ENCODE measurements at regions not wholly inside any gene's neighbourhood (a gene's known extent, or its start where the extent isn't known, plus 50 kb on each side); places are given as distances from the start of the nearest gene placed in this dataset.

- H3K4me1 ChIP-seq, result no peaks in the 10 kb centered on the region
- no peaks in the 10 kb centered on the region for H3K36me3 ChIP-seq (ENCODE audit: insufficient read depth in 1 of 2, low read depth in 1 of 2)
- TF ChIP-seq, protein P1, sequence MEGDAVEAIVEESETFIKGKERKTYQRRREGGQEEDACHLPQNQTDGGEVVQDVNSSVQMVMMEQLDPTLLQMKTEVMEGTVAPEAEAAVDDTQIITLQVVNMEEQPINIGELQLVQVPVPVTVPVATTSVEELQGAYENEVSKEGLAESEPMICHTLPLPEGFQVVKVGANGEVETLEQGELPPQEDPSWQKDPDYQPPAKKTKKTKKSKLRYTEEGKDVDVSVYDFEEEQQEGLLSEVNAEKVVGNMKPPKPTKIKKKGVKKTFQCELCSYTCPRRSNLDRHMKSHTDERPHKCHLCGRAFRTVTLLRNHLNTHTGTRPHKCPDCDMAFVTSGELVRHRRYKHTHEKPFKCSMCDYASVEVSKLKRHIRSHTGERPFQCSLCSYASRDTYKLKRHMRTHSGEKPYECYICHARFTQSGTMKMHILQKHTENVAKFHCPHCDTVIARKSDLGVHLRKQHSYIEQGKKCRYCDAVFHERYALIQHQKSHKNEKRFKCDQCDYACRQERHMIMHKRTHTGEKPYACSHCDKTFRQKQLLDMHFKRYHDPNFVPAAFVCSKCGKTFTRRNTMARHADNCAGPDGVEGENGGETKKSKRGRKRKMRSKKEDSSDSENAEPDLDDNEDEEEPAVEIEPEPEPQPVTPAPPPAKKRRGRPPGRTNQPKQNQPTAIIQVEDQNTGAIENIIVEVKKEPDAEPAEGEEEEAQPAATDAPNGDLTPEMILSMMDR (IDR thresholded peaks at IDR 0.05), result no peak
- no peak for ATAC-seq
- H3K27me3 ChIP-seq (ENCODE audit: insufficient read depth in 3 of 3, low read length in 2 of 3), result no peaks in the 10 kb centered on the region
- DNase-seq, result no peak
- H3K4me3 ChIP-seq, result no peak overlapping the region
- H3K9me3 ChIP-seq, result no peaks in the 10 kb centered on the region
- intact Hi-C loops (cut with DNase I), result no loop called here
- H3K27ac ChIP-seq, result no peak overlapping the region
- 83 to 91% (median 88%) methylated on average over 3 of the region's 3 CpGs for WGBS, 3 donors
Observed at GRCh38 chr2:122528061-122528460, 772.6 kb downstream of the TSN start.

DNA sequence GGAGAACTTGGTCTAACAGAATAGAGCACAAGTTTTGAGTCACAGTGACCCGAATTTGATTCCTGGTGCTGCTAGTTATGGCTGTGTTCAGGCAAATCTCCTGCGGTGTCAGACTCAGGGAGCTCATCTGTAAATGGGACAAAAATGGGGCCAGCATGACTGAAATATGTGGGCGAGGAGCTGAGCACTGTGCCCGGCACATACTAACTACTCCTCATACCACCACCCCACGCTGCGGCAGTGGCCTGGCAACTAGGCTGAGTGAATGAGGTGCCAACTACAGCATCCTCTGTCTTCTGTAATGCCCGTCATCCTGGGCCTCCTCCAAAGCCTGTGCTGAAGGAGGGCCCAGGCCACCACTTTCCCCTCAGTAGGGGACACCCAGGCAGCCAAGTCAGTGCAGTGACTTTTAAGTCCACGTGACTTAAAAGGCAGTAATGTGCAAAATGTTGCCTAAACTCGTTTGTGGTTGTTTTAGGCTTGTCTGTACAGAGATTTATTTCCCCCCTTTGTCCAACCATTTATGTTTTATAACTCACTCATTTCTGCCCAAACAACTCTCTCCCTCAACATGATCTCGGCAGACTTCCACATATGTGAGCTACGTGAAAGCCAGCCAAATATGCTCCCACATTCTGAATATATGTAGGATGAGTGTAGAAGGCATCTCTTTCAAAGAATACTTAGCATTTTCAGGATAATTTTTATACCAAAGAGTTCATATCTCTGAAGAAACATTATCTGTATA lies 773.7 kb downstream of the TSN start:
- Histone ChIP-seq H3K27ac (no peak overlapping the region), H3K4me1 (no peaks in the 10 kb centered on the region), H3K36me3 (ENCODE audit: insufficient read depth in 1 of 2, low read depth in 1 of 2) (no peaks in the 10 kb centered on the region), H3K9me3 (no peaks in the 10 kb centered on the region), H3K4me3 (no peak overlapping the region), H3K27me3 (ENCODE audit: insufficient read depth in 3 of 3, low read length in 2 of 3) (no peaks in the 10 kb centered on the region)
- intact Hi-C loops (cut with DNase I), result no loop called here
- TF ChIP-seq, protein P1 (IDR thresholded peaks at IDR 0.05), result no peak
- 81 to 87% (median 84%) methylated on average over 11 of the region's 11 CpGs for WGBS, 3 donors
- DNase-seq, result no peak
- no peak for ATAC-seq

DNA sequence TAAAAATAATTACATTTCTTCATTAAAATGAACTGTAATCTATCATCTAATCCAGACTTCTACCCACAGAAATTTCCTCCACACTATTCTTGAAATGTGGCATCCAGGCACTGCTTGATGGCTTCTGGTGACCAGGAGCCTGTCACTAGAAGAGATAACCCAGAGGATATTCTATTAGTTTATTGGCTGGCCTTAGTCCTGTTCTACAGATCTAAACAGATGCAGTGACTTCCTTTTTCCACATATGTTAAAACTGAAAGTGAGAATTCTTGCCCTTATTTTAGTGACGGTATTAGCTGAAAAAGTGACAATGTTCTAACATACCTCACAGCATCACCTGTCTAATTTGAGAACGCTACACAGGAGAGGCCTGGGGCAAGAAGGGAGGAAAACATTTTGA lies 775.4 kb downstream of the TSN start:
- no peaks in the 10 kb centered on the region for H3K36me3 ChIP-seq (ENCODE audit: insufficient read depth in 1 of 2, low read depth in 1 of 2)
- intact Hi-C loops (cut with DNase I), result no loop called here
- TF ChIP-seq, protein P1 (IDR thresholded peaks at IDR 0.05), result no peak
- no peak overlapping the region for H3K4me3 ChIP-seq
- WGBS, 3 donors, result 61 to 67% (median 66%) methylated on average over 2 of the region's 2 CpGs
- H3K4me1 ChIP-seq, result no peaks in the 10 kb centered on the region
- no peak overlapping the region for H3K27ac ChIP-seq
- DNase-seq (no peak), ATAC-seq (no peak)
- no peaks in the 10 kb centered on the region for H3K9me3 ChIP-seq
- H3K27me3 ChIP-seq (ENCODE audit: insufficient read depth in 3 of 3, low read length in 2 of 3), result no peaks in the 10 kb centered on the region

DNA sequence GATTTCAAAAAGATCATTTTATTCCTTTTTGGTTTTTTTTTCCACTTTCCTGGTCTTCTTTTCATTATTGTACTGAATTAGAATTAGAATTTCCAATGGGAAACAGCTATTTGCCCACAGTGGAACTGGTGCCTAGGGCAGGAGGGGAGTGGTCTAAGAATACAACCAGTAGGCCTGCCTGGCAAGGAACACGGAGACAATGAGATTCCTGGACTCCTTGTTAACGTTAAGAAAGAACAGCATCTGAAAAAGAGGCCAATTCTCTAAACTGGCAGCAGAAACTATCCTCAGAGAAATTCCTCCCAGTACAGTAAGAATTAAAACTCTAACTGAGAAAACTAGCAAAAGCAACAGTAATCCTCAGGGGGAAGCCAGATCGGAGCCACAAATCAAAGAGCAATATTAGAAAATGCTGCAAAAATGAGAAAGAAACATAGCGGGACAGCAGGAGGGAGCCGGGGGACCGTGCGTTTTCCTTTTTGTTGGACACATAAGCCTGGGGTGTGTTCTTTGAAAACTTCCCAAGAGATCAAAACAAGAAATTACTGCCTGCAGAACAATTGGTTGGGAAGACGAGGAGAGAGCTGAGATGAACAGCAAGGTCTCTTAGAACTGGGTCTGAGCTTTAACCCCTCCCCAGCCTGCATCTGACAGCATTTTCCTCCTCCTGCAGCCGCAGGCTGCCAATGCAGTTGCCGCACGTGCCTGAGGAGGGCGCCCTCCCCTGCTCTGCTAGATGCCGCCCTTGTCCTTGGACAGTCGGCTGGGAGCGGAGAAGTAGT lies 776.0 kb downstream of the TSN start:
- Histone ChIP-seq H3K27me3 (ENCODE audit: insufficient read depth in 3 of 3, low read length in 2 of 3) (no peaks in the 10 kb centered on the region), H3K4me3 (no peak overlapping the region), H3K9me3 (no peaks in the 10 kb centered on the region), H3K27ac (no peak overlapping the region), H3K4me1 (no peaks in the 10 kb centered on the region), H3K36me3 (ENCODE audit: insufficient read depth in 1 of 2, low read depth in 1 of 2) (no peaks in the 10 kb centered on the region)
- TF ChIP-seq, protein P1 (IDR thresholded peaks at IDR 0.05), result peak; percentile 4
- DNase-seq (peak in 1 of 2 donors; percentile 35), ATAC-seq (no peak)
- 57 to 62% (median 58%) methylated on average over 15 of the region's 15 CpGs for WGBS, 3 donors
- intact Hi-C loops (cut with DNase I), result no loop called here
